ENCODE measurements at regions not wholly inside any gene's neighbourhood (a gene's known extent, or its start where the extent isn't known, plus 50 kb on each side); places are given as distances from the start of the nearest gene placed in this dataset.
"Not testable (repeated sequence)": the region's sequence is repeated elsewhere in the genome, so short reads cannot be mapped to it uniquely, and the experiment has no call there.

DNA sequence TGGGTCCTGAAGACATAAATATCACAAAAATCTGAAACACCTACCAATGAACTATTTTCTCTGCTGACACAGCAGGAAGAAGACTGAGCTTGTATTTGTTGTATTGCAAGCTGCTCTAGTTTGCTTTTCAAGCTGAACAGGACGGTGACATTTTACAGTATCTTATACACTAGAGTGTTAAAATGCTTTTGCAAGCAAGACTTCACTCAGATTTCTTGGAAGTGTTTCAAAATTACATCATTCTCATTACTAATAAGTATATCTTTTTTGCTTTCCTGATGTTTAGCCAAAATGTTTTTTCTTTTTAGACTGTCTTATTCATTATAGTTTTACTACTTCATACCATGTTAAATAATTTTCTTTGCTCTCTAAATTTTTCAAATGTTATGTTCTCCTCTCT is 427.1 kb upstream of the CXADR start:
- DNase-seq (ENCODE audit: low read depth in 3 of 3, low spot score in 1 of 3), result no peak

DNA sequence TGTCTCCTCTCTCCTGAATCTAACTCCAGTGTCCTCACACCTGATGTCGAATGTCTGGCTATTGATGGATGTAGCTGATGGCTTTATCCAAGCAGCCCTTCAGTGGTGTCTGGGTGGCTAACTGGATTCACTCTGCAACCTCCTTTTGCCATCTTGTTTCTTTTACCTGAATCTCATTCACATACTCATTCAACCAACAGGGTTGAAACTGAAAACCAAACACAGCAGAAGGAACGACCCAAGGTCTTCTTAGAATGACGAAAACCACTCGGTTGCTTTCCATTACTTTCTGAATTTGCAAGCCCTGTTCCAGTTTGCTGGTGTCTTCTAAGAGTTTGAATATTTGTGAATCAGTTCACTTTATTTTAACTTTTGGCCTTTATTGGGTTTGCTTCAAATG is 424.3 kb upstream of the CXADR start:
- DNase-seq (ENCODE audit: low read depth in 3 of 3, low spot score in 1 of 3), result no peak

DNA sequence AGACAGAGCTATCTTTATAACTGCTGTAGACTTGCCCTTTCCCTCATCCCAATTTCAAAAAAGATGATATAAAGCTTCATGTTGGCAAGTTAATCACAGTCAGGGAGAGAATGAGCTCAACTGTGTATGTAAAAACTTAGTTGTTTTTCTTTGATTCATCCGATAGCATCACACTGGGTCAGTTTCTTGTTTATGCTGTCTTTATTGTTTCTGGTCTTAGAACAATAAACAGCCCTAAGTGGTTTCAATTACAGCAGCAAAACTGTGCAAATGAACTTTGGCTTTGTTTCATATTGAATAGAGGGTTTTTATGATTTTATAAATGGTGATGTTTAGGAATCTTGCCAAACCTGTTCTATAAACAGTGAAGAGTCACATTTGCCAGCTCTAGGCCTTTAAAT is 423.8 kb upstream of the CXADR start:
- DNase-seq (ENCODE audit: low read depth in 3 of 3, low spot score in 1 of 3), result no peak

DNA sequence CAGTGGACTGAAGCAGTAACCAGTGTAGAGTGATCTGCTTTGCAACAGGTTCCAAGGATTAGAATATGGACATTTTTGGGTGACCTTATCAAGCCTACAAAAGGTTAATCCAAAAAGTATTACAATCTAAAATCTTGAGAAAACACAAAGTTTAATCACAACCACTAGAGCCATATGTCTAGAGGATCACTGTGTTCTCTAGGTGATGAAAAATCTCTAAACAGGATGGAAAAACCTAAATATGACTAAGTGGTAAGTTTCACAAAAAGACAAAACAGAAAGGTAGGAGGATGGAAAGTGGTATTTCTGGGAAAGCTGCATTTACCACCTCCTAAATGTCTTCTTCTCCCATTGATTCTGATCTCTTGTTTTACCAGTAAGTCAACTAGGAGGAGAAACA is 411.1 kb upstream of the CXADR start:
- DNase-seq (ENCODE audit: low read depth in 3 of 3, low spot score in 1 of 3), result no peak

- no peak for DNase-seq (ENCODE audit: low read depth in 3 of 3, low spot score in 1 of 3)
These were observed 406.9 kb upstream of the CXADR start for GRCh38 chr21:17105932-17106331.

- DNase-seq (ENCODE audit: low read depth in 3 of 3, low spot score in 1 of 3), result no peak
These were observed 398.8 kb upstream of the CXADR start for GRCh38 chr21:17114045-17114444.

GRCh38 chr21:17118638-17119384 is 394.0 kb upstream of the CXADR start:
- no peak for DNase-seq (ENCODE audit: low read depth in 3 of 3, low spot score in 1 of 3)

DNA sequence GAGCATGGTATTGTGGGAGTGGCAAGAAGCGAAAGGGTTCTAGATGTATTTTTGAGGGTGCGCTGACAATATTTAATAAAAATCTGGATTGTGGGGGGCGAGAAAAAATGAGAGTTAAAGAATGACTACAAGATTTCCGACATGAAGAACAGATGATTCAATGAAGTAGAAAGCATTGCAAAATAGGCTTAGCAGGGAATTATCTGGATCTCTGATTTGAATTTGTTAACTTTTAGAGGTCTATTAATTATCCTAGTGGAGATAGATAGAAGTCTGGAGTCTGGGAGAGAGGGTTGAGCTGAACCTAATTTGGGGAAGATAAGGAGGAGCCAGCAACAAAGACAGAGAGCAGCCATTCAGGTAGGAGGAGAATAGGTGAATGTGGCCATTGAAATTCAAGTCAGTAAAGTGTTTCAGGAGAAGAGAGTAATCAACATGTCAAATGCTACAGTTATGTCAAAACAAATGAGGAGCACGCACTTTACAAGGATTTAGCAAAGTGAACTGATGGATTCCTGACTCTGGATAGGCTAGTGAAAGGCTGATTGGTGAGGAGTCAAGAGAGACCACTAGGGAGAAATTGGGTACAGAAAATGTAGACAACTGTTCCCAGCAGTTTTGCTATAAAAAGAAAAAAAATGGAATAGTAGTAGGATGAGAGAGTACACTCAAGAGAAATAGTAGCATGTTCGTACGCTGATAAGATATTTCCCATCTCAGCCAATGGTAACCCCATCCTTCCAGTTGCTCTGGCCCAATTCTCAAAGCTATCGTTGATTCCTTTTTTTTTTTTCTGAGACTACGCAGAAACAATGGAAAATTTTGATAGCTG is 393.2 kb upstream of the CXADR start:
- DNase-seq (ENCODE audit: low read depth in 3 of 3, low spot score in 1 of 3), result no peak

- DNase-seq (ENCODE audit: low read depth in 3 of 3, low spot score in 1 of 3), result not testable (repeated sequence)
These were observed 385.4 kb upstream of the CXADR start for GRCh38 chr21:17127395-17127794.

GRCh38 chr21:17128132-17128531 is 384.7 kb upstream of the CXADR start:
- no peak for DNase-seq (ENCODE audit: low read depth in 3 of 3, low spot score in 1 of 3)

DNA sequence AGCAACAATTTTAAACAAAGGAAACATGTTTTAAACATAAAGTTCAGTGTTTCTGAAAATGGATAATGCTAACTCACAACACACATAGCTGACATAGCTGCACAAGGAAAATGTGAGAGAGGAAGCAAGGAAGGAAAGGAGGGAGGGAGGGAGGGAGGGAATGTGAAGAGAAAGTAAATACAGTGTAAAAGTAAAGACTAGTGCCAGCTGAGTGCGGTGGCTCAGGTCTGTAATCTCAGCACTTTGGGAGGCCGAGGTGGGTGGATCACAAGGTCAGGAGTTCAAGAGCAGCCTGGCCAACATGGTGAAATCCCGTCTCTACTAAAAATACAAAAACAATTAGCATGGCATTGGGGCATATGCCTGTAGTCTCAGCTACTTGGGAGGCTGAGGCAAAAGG is 373.7 kb upstream of the CXADR start:
- DNase-seq (ENCODE audit: low read depth in 3 of 3, low spot score in 1 of 3), result not testable (repeated sequence)

- DNase-seq (ENCODE audit: low read depth in 3 of 3, low spot score in 1 of 3), result no peak
These were observed 373.1 kb upstream of the CXADR start for GRCh38 chr21:17139696-17140095.

- DNase-seq (ENCODE audit: low read depth in 3 of 3, low spot score in 1 of 3), result no peak
These were observed 366.4 kb upstream of the CXADR start for GRCh38 chr21:17146426-17146825.

- DNase-seq (ENCODE audit: low read depth in 3 of 3, low spot score in 1 of 3), result no peak
These were observed 353.1 kb upstream of the CXADR start for GRCh38 chr21:17159697-17160096.

- DNase-seq (ENCODE audit: low read depth in 3 of 3, low spot score in 1 of 3), result no peak
These were observed 327.2 kb upstream of the CXADR start for GRCh38 chr21:17185674-17186073.

GRCh38 chr21:17189963-17190362 is 322.9 kb upstream of the CXADR start:
- no peak for DNase-seq (ENCODE audit: low read depth in 3 of 3, low spot score in 1 of 3)

- no peak for DNase-seq (ENCODE audit: low read depth in 3 of 3, low spot score in 1 of 3)
These were observed 321.4 kb upstream of the CXADR start for GRCh38 chr21:17191346-17191993.

GRCh38 chr21:17195351-17195750 is 317.5 kb upstream of the CXADR start:
- no peak for DNase-seq (ENCODE audit: low read depth in 3 of 3, low spot score in 1 of 3)

DNA sequence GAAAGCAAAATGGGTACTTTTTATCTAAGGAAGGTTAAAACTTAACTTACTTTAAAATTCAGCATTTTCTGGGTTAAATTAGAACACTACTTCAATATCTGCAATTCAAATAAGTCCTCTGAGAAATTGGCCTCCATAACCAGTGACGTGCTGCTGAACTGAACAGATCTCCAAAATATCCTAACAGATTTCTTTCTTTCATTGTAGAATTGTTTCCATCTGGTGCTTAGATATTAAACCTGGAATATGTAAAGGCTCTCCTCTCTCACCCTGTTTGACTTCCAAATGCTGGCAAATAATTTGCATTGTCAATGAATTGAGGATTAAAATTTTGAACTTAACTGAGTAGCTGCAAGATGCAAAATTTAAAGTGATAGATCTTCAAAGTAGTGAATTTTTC is 316.9 kb upstream of the CXADR start:
- no peak for DNase-seq (ENCODE audit: low read depth in 3 of 3, low spot score in 1 of 3)

DNA sequence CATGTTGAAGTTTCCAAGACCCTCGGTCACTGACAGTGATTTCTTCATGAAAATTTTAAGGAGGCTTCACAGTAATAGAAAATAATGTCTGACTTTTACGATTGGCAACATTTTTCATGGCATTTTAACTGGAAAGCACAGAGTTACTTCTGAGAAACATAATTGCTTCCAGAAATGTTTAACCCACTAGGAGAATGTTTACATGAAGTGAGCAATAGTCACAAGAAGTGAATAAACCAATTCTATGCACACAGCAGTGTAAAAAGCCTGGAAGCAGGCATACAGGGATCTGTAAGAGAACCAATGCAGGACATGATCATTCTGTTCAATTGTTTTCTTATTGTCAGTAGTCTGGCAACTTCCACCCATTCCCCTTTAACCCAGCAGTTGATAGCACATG is 316.2 kb upstream of the CXADR start:
- no peak for DNase-seq (ENCODE audit: low read depth in 3 of 3, low spot score in 1 of 3)

DNA sequence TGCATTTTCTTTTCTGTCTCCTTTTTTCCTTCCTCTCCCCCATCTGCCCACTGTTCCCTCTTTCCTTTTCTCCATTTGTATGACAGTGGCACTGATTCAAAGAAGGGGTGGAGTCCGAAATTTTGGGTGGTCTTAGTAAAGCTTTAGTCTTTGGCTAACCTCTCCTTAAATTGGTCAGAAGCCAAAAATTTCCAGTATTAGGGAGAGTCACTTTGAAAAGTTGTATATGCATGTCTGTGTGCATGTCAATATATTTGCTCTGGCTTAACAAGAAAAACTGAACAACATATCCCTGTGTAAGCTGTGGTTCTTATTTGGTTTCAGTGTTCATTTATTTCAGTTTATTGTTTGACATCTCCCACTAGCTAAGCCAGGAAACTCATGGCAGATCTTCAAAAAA is 314.8 kb upstream of the CXADR start:
- no peak for DNase-seq (ENCODE audit: low read depth in 3 of 3, low spot score in 1 of 3)

- no peak for DNase-seq (ENCODE audit: low read depth in 3 of 3, low spot score in 1 of 3)
These were observed 312.6 kb upstream of the CXADR start for GRCh38 chr21:17200250-17200649.
